Dendritic cell treated with granulocyte-macrophage colony-stimulating factor and Interleukin-4, amounts not matched to agents 40 ng/mL and 50 ng/mL, for 4 days (primary cell): ENCODE measurements at regions not wholly inside any gene's neighbourhood (a gene's known extent, or its start where the extent isn't known, plus 50 kb on each side); places are given as distances from the start of the nearest gene placed in this dataset.
"Not testable (repeated sequence)": the region's sequence is repeated elsewhere in the genome, so short reads cannot be mapped to it uniquely, and the experiment has no call there.

ENCODE experiments used
- H3K27ac Mint-ChIP-seq: one replicate; pipeline ENCODE4 v1.8.0; 2022; ENCODE audit warnings: mild to moderate bottlenecking, mixed read lengths
- H3K27me3 Mint-ChIP-seq: one replicate; pipeline ENCODE4 v1.8.0; 2022; ENCODE audit warnings: mild to moderate bottlenecking, mixed read lengths
- H3K36me3 Mint-ChIP-seq: one replicate; pipeline ENCODE4 v1.8.0; 2022; ENCODE audit warnings: low read depth, mixed read lengths
- H3K4me1 Mint-ChIP-seq: one replicate; pipeline ENCODE4 v1.8.0; 2022; ENCODE audit warnings: low read depth, mixed read lengths
- H3K4me3 Mint-ChIP-seq: one replicate; pipeline ENCODE4 v1.8.0; 2022; ENCODE audit warnings: mild to moderate bottlenecking, moderate library complexity, mixed read lengths
- H3K9me3 Mint-ChIP-seq: one replicate; pipeline ENCODE4 v1.8.0; 2022; ENCODE audit warnings: mixed read lengths
- intact Hi-C: fragments of 100-400 bp; cut with micrococcal nuclease; formaldehyde crosslinking; loops from one replicate; pipeline ENCODE4 v1.15.0; 2022

DNA sequence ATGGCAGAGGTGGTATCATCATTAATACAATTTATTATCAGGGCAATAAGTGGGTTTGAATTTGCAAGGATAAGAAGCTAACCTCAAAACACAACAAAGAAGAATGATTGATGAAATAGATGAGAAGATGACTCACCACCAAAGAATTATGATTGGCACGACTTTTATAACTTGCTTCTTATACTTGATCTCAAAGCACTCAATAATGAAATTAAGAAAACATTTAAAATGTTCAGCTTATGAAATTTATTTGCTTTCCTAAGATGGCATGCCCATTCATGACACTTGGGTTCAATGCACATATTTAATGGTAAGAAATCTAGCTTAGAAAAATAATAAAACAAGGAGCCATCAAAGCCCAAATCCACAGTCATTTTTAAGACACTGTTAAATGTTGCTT, 477.5 kb downstream of the GJA1 start:
- no peak overlapping the region for H3K4me3 Mint-ChIP-seq
- H3K36me3 Mint-ChIP-seq = no peaks in the 10 kb centered on the region
- H3K9me3 Mint-ChIP-seq = peaks cover 21% of the 10 kb centered on the region
- H3K27me3 Mint-ChIP-seq = no peaks in the 10 kb centered on the region
- H3K27ac Mint-ChIP-seq = no peak overlapping the region
- intact Hi-C loops = no loop called here
- no peaks in the 10 kb centered on the region for H3K4me1 Mint-ChIP-seq

- Mint-ChIP-seq H3K27me3 (no peaks in the 10 kb centered on the region), H3K36me3 (no peaks in the 10 kb centered on the region), H3K4me1 (no peaks in the 10 kb centered on the region), H3K4me3 (no peak overlapping the region), H3K9me3 (peaks cover under 1% of the 10 kb centered on the region), H3K27ac (no peak overlapping the region)
- intact Hi-C loops = no loop called here
Measured at GRCh38 chr6:121917263-121917829, 481.9 kb downstream of the GJA1 start.

GRCh38 chr6:121917834-121918559, 481.5 kb upstream of the HSF2 start:
- H3K9me3 Mint-ChIP-seq = no peaks in the 10 kb centered on the region
- H3K27ac Mint-ChIP-seq = no peak overlapping the region
- intact Hi-C loops = no loop called here
- H3K27me3 Mint-ChIP-seq = no peaks in the 10 kb centered on the region
- no peaks in the 10 kb centered on the region for H3K4me1 Mint-ChIP-seq
- no peaks in the 10 kb centered on the region for H3K36me3 Mint-ChIP-seq
- no peak overlapping the region for H3K4me3 Mint-ChIP-seq

GRCh38 chr6:121920616-121921015, 478.8 kb upstream of the HSF2 start:
- Mint-ChIP-seq H3K9me3 (no peaks in the 10 kb centered on the region), H3K27ac (no peak overlapping the region), H3K4me1 (no peaks in the 10 kb centered on the region), H3K36me3 (no peaks in the 10 kb centered on the region), H3K4me3 (no peak overlapping the region), H3K27me3 (no peaks in the 10 kb centered on the region)
- intact Hi-C loops = no loop called here

DNA sequence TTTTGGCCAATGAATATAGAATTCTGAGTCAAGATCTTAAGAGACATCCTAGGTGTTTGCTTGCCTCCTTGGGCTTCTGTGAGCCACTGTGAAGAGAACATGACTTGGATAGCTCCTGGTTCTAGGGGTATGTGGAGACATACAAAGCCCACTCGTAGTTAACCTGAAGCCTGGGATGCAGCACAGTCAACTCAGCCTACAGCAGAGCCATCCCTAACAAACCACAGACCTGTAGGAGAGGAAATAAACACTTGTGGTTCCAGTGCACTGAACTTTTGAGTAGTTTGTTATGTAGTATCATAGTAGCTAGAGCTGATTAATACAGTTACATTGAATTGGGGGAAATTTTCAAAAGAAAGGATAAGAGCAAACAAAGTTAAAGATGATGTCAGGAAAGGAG, 474.4 kb upstream of the HSF2 start:
- no peaks in the 10 kb centered on the region for H3K9me3 Mint-ChIP-seq
- H3K27ac Mint-ChIP-seq = no peak overlapping the region
- H3K27me3 Mint-ChIP-seq = no peaks in the 10 kb centered on the region
- H3K36me3 Mint-ChIP-seq = no peaks in the 10 kb centered on the region
- intact Hi-C loops = no loop called here
- no peak overlapping the region for H3K4me3 Mint-ChIP-seq
- H3K4me1 Mint-ChIP-seq = no peaks in the 10 kb centered on the region

GRCh38 chr6:121925534-121926255, 473.8 kb upstream of the HSF2 start:
- Mint-ChIP-seq H3K4me3 (no peak overlapping the region), H3K4me1 (no peaks in the 10 kb centered on the region), H3K27ac (no peak overlapping the region), H3K27me3 (no peaks in the 10 kb centered on the region), H3K9me3 (no peaks in the 10 kb centered on the region), H3K36me3 (no peaks in the 10 kb centered on the region)
- intact Hi-C loops = no loop called here

DNA sequence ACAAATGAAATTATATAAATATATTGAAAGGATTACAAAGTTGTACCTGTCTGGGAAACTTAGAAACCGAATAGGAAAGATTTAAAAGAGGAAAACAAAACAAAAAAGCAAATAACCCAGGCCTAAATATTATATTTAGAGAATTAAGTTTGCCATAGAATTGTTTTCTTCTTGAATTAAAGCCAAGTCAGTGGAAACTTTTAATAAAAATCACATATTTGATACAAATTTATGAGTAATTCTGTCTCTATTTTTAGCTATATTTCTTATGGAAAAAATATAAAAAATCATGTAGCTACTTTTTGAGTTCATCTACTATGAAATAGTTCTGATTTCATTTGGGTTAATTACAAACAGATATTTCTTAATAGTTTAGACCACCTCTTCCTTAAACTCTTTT, 470.2 kb upstream of the HSF2 start:
- Mint-ChIP-seq H3K4me1 (no peaks in the 10 kb centered on the region), H3K9me3 (no peaks in the 10 kb centered on the region), H3K36me3 (no peaks in the 10 kb centered on the region), H3K27ac (no peak overlapping the region), H3K27me3 (no peaks in the 10 kb centered on the region), H3K4me3 (no peak overlapping the region)
- intact Hi-C loops = no loop called here

DNA sequence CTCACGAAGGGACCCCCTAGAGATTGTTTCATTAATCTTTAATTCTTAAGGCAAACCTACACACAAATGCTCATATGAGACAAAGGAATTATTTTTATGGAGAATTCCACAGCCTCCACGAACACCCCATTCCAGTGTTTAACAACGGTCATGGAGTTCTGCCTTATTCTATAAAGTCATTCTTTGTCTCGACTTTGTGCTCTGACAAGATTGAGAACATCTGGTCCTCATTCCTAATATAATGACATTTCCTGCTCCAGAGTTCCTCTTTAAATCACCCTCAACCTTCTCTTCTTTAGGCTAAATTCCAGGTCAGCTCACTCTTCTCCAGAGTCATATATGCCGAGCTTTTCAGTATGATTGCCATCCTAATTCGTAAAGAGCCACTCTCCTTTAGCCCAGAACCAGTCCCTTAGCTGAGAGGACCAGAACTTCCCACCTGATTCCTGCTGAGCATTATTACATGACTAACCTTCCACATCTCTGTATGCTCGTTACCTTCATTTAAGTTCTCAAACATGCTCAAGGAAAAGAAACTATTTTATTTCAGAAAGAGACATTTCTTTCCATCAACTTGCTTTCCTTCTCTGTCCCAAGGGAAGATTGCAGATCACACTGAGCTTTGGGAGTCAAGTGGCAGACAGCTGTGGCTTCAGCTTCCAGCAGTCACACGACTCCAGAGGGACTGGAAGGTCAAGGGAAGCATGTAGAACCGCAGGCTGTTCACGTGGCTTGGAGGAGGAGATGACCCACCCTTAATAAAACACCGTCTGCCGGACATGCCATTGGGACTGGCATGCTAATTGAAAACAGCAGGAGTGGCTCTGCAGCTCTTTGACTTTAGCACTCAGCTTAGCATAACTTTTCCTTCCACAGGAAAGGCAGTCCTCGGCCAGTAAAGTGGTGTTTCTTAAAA, 467.1 kb upstream of the HSF2 start:
- intact Hi-C loops = no loop called here
- H3K27me3 Mint-ChIP-seq = no peaks in the 10 kb centered on the region
- no peaks in the 10 kb centered on the region for H3K4me1 Mint-ChIP-seq
- H3K9me3 Mint-ChIP-seq = no peaks in the 10 kb centered on the region
- no peaks in the 10 kb centered on the region for H3K36me3 Mint-ChIP-seq
- no peak overlapping the region for H3K4me3 Mint-ChIP-seq
- H3K27ac Mint-ChIP-seq = no peak overlapping the region

DNA sequence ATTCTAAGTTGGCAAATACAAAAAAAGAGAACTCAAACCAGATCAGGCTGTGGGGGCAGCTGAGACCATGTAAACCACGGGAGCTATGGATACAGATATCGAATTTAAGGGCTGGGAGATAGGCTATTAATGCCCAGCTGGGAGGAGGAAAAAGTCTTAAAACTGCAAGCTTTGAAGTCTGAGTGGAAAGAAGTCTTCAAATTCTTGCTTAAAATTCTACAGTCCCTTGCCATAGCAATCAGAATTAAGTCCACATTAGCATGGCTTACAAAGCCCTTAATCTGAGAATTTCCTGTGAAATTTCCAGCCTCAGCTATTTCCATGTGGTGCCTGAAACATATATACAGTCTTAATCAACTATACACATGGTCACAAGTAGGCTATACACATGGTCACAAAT, 465.0 kb upstream of the HSF2 start:
- H3K36me3 Mint-ChIP-seq = no peaks in the 10 kb centered on the region
- no peak overlapping the region for H3K27ac Mint-ChIP-seq
- no peaks in the 10 kb centered on the region for H3K4me1 Mint-ChIP-seq
- peaks cover 9% of the 10 kb centered on the region for H3K9me3 Mint-ChIP-seq
- no peak overlapping the region for H3K4me3 Mint-ChIP-seq
- intact Hi-C loops = no loop called here
- H3K27me3 Mint-ChIP-seq = no peaks in the 10 kb centered on the region

DNA sequence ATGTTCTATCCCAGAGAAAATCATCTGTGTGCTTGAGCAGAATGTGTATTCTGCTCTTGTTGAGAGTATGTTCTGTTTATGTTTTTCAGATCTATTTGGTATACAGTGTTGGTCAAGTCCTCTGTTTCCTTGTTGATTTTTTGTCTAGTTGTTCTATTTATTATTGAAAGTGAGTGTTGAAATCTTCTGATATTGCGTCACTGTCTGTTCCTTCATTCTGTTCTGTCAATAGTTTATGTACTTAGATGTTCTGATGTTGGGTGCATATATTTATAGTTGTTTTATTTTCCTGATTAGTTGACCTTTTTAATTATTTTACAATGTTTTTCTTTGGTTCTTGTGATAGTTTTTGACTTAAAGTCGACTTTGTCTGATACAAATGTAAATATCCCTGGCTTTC, 458.7 kb upstream of the HSF2 start:
- peaks cover 47% of the 10 kb centered on the region for H3K9me3 Mint-ChIP-seq
- intact Hi-C loops = no loop called here
- H3K4me1 Mint-ChIP-seq = no peaks in the 10 kb centered on the region
- no peak overlapping the region for H3K27ac Mint-ChIP-seq
- H3K27me3 Mint-ChIP-seq = no peaks in the 10 kb centered on the region
- no peaks in the 10 kb centered on the region for H3K36me3 Mint-ChIP-seq
- H3K4me3 Mint-ChIP-seq = no peak overlapping the region

DNA sequence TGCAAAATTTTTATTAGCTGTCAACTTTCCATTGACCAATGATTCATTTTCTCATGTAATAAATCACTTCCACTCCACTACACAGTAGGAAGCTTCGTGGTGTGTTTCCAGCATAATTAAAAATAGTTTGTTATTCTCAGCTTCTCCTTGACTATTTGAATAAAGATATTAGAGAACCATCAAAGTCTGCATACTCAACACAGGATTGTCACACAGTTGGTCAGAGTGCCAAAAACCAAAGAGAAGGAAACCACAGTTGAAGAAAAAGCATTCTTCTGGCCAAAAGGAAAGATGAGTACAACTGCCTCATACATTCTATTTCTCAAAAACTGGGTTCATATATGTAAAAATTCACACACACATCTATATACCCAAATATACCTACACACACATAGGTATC, 455.1 kb upstream of the HSF2 start:
- intact Hi-C loops = no loop called here
- Mint-ChIP-seq H3K27ac (no peak overlapping the region), H3K36me3 (no peaks in the 10 kb centered on the region), H3K27me3 (no peaks in the 10 kb centered on the region), H3K4me3 (no peak overlapping the region), H3K9me3 (peaks cover 38% of the 10 kb centered on the region), H3K4me1 (no peaks in the 10 kb centered on the region)

DNA sequence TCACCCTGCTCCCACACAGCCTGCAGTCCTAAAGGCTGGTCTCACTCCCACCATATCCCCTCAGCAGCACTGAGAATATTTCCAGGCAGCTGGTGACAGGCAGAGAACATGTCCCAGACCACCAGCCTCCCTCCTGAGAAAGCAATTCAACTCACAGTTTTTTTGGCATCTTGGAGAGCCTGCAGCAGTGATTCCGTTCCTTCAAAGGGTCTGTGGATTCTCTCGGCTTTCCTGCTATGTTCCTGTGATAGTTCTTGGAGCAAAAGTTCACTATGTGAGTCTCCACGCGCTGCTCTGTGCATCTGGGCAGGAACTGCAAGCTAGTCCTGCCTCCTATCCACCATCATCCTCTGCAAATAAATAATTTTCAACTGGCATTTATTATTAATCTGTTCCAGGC, 448.3 kb upstream of the HSF2 start:
- peaks cover 21% of the 10 kb centered on the region for H3K9me3 Mint-ChIP-seq
- no peak overlapping the region for H3K4me3 Mint-ChIP-seq
- H3K27me3 Mint-ChIP-seq = no peaks in the 10 kb centered on the region
- no peaks in the 10 kb centered on the region for H3K36me3 Mint-ChIP-seq
- intact Hi-C loops = no loop called here
- H3K27ac Mint-ChIP-seq = no peak overlapping the region
- H3K4me1 Mint-ChIP-seq = no peaks in the 10 kb centered on the region

GRCh38 chr6:121951918-121952379, 447.5 kb upstream of the HSF2 start:
- H3K4me1 Mint-ChIP-seq = no peaks in the 10 kb centered on the region
- no peak overlapping the region for H3K4me3 Mint-ChIP-seq
- H3K36me3 Mint-ChIP-seq = no peaks in the 10 kb centered on the region
- intact Hi-C loops = no loop called here
- H3K27ac Mint-ChIP-seq = no peak overlapping the region
- no peaks in the 10 kb centered on the region for H3K27me3 Mint-ChIP-seq
- peaks cover 22% of the 10 kb centered on the region for H3K9me3 Mint-ChIP-seq

DNA sequence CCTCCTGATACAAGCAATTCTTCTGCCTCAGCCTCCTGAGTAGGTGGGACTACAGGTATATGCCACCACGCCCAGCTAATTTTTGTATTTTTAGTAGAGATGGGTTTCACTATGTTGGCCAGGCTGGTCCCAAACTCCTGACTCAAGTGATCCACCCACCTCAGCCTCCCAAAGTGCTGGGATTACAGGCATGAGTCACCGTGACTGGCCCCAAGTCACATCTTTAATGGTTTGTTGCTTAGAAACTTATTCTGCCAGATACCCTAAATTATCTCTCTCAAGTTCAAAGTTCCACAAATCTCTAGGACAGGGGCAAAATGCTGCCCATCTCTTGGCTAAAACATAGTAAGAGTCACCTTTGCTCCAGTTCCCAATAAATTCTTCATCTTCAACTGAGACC, 444.1 kb upstream of the HSF2 start:
- H3K4me1 Mint-ChIP-seq, H3K4me3 Mint-ChIP-seq, intact Hi-C loops, H3K36me3 Mint-ChIP-seq, H3K27ac Mint-ChIP-seq, H3K27me3 Mint-ChIP-seq: not testable (repeated sequence)
- peaks cover 14% of the 10 kb centered on the region for H3K9me3 Mint-ChIP-seq
